ENCODE measurements at regions not wholly inside any gene's neighbourhood (a gene's known extent, or its start where the extent isn't known, plus 50 kb on each side); places are given as distances from the start of the nearest gene placed in this dataset.

- Histone ChIP-seq H3K9me2 (ENCODE audit: insufficient read depth) (no peaks in the 10 kb centered on the region; the same call in 1 of the 2 replicates), H3K4me1 (ENCODE audit: insufficient read depth) (no peaks in the 10 kb centered on the region), H3K27me3 (ENCODE audit: insufficient read depth) (no peaks in the 10 kb centered on the region), H2AFZ (no peak overlapping the region), H3K27ac (ENCODE audit: low read depth) (no peak overlapping the region), H3F3A (replicated peaks; ENCODE audit: low read depth) (no peaks in the 10 kb centered on the region), H3K79me2 (replicated peaks; ENCODE audit: insufficient read depth) (no peaks in the 10 kb centered on the region), H3K4me2 (no peak overlapping the region), H3K4me3 (no peak overlapping the region), H4K20me1 (replicated peaks; ENCODE audit: insufficient read depth) (no peaks in the 10 kb centered on the region), H3K36me3 (ENCODE audit: insufficient read depth) (no peaks in the 10 kb centered on the region)
- Mint-ChIP-seq H3K9me3 (no peaks in the 10 kb centered on the region), H3K4me3 (no peak overlapping the region), H3K36me3 (ENCODE audit: low read depth) (no peaks in the 10 kb centered on the region), H3K27me3 (ENCODE audit: insufficient read depth, low read depth, poor library complexity) (no peaks in the 10 kb centered on the region), H3K27ac (no peak overlapping the region), H3K4me1 (no peaks in the 10 kb centered on the region)
- no peak for TF ChIP-seq ZNF331 (CRISPR knock-in tag; IDR thresholded peaks at IDR 0.05; ENCODE audit: low read depth)
- TF ChIP-seq STAT1 (IDR thresholded peaks at IDR 0.05; ENCODE audit: unreplicated experiment) = no peak
- TF ChIP-seq EZH2 (IDR thresholded peaks at IDR 0.05; ENCODE audit: low read depth, unreplicated experiment) = no peak
- TF ChIP-seq POLR2AphosphoS5 (IDR thresholded peaks at IDR 0.05; ENCODE audit: low read depth) = no peak
- no peak for DNase-seq (ENCODE audit: low spot score)
- ATAC-seq = no peak
These were observed 540.8 kb downstream of the BRINP3 start for GRCh38 chr1:189936861-189937260.

DNA sequence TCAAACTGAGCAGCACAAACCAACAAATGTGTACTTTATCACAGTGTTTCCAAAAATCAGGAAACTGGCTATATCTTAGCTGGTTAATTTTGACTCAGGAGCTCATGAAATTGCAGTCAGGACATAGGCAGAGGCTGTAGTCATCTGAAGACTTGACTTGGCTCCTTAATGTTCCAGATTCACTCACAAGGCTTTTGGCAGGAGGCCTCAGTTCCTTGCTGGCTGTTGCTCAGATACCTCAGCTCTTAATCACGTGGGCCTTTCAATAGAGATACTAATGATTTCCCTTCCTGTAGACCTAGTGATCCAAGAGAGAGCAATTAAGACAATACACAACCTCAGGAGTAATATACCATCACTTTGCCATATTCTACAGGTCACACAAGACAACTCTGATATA lies 537.7 kb downstream of the BRINP3 start:
- H3K4me3 ChIP-seq = no peak overlapping the region
- H3K9me3 Mint-ChIP-seq = no peaks in the 10 kb centered on the region
- H3K4me3 Mint-ChIP-seq = no peak overlapping the region
- H3K4me1 ChIP-seq (ENCODE audit: insufficient read depth) = no peaks in the 10 kb centered on the region
- no peak overlapping the region for H3K27ac ChIP-seq (ENCODE audit: low read depth)
- no peak overlapping the region for H3K4me2 ChIP-seq
- no peaks in the 10 kb centered on the region for H3F3A ChIP-seq (replicated peaks; ENCODE audit: low read depth)
- no peaks in the 10 kb centered on the region for H3K36me3 Mint-ChIP-seq (ENCODE audit: low read depth)
- H4K20me1 ChIP-seq (replicated peaks; ENCODE audit: insufficient read depth) = no peaks in the 10 kb centered on the region
- no peaks in the 10 kb centered on the region for H3K79me2 ChIP-seq (replicated peaks; ENCODE audit: insufficient read depth)
- no peaks in the 10 kb centered on the region for H3K27me3 ChIP-seq (ENCODE audit: insufficient read depth)
- no peak overlapping the region; the same call in 1 of the 2 replicates for H2AFZ ChIP-seq
- no peaks in the 10 kb centered on the region; the same call in 1 of the 2 replicates for H3K9me2 ChIP-seq (ENCODE audit: insufficient read depth)
- DNase-seq (ENCODE audit: low spot score) = no peak
- no peak for ATAC-seq
- no peaks in the 10 kb centered on the region for H3K27me3 Mint-ChIP-seq (ENCODE audit: insufficient read depth, low read depth, poor library complexity)
- no peaks in the 10 kb centered on the region for H3K36me3 ChIP-seq (ENCODE audit: insufficient read depth)
- no peak overlapping the region for H3K27ac Mint-ChIP-seq
- H3K4me1 Mint-ChIP-seq = no peaks in the 10 kb centered on the region
- TF ChIP-seq REST (IDR thresholded peaks at IDR 0.05; ENCODE audit: unreplicated experiment) = no peak
- TF ChIP-seq ETS1 (IDR thresholded peaks at IDR 0.05) = no peak
- TF ChIP-seq NANOG (IDR thresholded peaks at IDR 0.05; ENCODE audit: borderline replicate concordance) = no peak
- no peak for TF ChIP-seq ZNF462 (CRISPR knock-in tag; IDR thresholded peaks at IDR 0.05)
- no peak for TF ChIP-seq POLR2AphosphoS5 (IDR thresholded peaks at IDR 0.05; ENCODE audit: low read depth)
- TF ChIP-seq JUNB (IDR thresholded peaks at IDR 0.05; ENCODE audit: unreplicated experiment) = no peak
- no peak for TF ChIP-seq ZNF114 (CRISPR knock-in tag; IDR thresholded peaks at IDR 0.05)
- TF ChIP-seq ZNF331 (CRISPR knock-in tag; IDR thresholded peaks at IDR 0.05; ENCODE audit: low read depth) = no peak
- no peak for TF ChIP-seq EZH2phosphoT487 (IDR thresholded peaks at IDR 0.05; ENCODE audit: unreplicated experiment)
- TF ChIP-seq EZH2 (IDR thresholded peaks at IDR 0.05; ENCODE audit: low read depth, unreplicated experiment) = no peak
- no peak for TF ChIP-seq STAT1 (IDR thresholded peaks at IDR 0.05; ENCODE audit: unreplicated experiment)

Measured in GM23338 (cell line).